ENCODE measurements at regions not wholly inside any gene's neighbourhood (a gene's known extent, or its start where the extent isn't known, plus 50 kb on each side); places are given as distances from the start of the nearest gene placed in this dataset.
A peak's percentile ranks its signal among the peaks of the same experiment; 100 is the strongest.

DNA sequence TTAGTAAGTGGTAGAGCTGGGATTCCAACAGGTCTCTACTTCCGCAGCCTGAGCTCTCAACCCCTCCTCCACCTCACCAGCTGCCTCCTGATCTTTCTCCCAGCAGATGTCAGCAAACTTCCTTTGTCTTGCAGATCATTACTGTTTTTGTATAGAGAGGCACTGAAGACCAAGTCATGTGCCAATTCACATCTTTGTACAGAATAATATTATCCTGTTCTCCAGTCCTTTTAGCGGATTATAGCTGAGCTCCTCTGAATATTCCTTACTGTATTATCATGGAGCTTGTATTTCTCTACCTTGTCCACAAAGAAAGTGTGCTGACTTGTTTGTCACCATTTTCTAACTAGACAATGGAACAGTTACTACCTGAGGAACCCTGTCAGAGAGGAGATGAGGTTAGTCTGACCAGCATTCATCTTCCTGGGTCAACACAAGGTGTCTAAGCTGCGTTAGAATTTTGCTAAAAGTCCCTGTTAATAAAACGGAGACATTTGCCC is 142.3 kb upstream of the ARHGAP5 start:
- H3K9me3 Mint-ChIP-seq = no peaks in the 10 kb centered on the region
- POLR2A ChIA-PET = interaction anchor here (1.2 to 1.3 kb wide), 2 partner anchors 23 to 269 kb away, joined by 3 to 4 read pairs; no protein-coding TSS in a partner anchor
- Histone ChIP-seq H3K4me1 (ENCODE audit: control insufficient read depth in 2 of 2, insufficient read depth in 2 of 2, low read length in 2 of 2) (no peaks in the 10 kb centered on the region), H3K9me3 (ENCODE audit: control insufficient read depth in 2 of 3, low read length in 3 of 3) (no peaks in the 10 kb centered on the region), H3K4me3 (ENCODE audit: low read length) (no peak overlapping the region), H3K36me3 (ENCODE audit: control insufficient read depth in 2 of 3, insufficient read depth in 3 of 3, low read length in 3 of 3) (no peaks in the 10 kb centered on the region), H3K27me3 (ENCODE audit: control insufficient read depth in 2 of 2, insufficient read depth in 2 of 2, low read length in 2 of 2) (no peaks in the 10 kb centered on the region), H3K27ac (ENCODE audit: low read depth, low read length) (no peak overlapping the region)
- H3K4me1 Mint-ChIP-seq = peaks cover 4 to 23% (median 10%) of the 10 kb centered on the region in 7 donors
- H3K27me3 Mint-ChIP-seq = no peaks in the 10 kb centered on the region
- DNase-seq (peak in 6 of 9 donors; percentile 20 to 56 (median 28)), ATAC-seq (peak; percentile 41)
- no peaks in the 10 kb centered on the region for H3K36me3 Mint-ChIP-seq
- no peak overlapping the region for H3K27ac Mint-ChIP-seq
- H3K4me3 Mint-ChIP-seq = no peak overlapping the region
- CTCF ChIA-PET = interaction anchor here (0.6 to 2.1 kb wide), 12 partner anchors 8 to 532 kb away, joined by 3 to 41 read pairs (median 4); no protein-coding TSS in a partner anchor
- intact Hi-C loops (cut with micrococcal nuclease) = loop anchor here in 1 of 2 donors (1.0 kb wide), 3 partner anchors 138 to 317 kb away; partner anchors contain the start of gene RNU6-8

DNA sequence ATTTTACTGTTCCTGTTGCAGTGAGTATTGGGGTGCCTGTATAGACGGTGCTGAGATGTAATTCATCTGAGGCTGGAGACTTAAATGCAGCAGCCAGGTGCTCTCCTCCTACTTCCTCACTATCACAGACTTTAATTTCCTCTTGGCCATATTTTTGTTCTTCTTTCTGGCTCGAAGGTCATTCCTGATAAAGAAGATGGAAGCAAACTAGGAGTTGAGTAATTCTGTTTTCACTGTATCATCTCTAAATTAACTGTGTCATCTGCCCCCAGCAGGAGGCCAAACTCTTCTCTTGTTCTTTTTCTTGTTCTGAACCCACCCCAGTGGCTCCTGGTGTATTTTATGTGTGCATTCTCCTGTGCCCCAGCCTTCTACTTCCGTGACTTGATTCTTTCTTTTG is 141.7 kb upstream of the ARHGAP5 start:
- ATAC-seq (peak; percentile 28), DNase-seq (no peak)
- no peak overlapping the region for H3K4me3 ChIP-seq (ENCODE audit: low read length)
- no peaks in the 10 kb centered on the region for H3K9me3 ChIP-seq (ENCODE audit: control insufficient read depth in 2 of 3, low read length in 3 of 3)
- no peaks in the 10 kb centered on the region for H3K36me3 Mint-ChIP-seq
- ChIA-PET CTCF (interaction anchor here (0.6 to 2.1 kb wide), 7 partner anchors 16 to 910 kb away, joined by 3 to 41 read pairs (median 4); no protein-coding TSS in a partner anchor), POLR2A (interaction anchor here (1.2 to 1.3 kb wide), 2 partner anchors 23 to 268 kb away, joined by 3 to 4 read pairs; no protein-coding TSS in a partner anchor)
- no peaks in the 10 kb centered on the region for H3K36me3 ChIP-seq (ENCODE audit: control insufficient read depth in 2 of 3, insufficient read depth in 3 of 3, low read length in 3 of 3)
- H3K27me3 Mint-ChIP-seq = no peaks in the 10 kb centered on the region
- H3K9me3 Mint-ChIP-seq = no peaks in the 10 kb centered on the region
- H3K27ac ChIP-seq (ENCODE audit: low read depth, low read length) = no peak overlapping the region
- intact Hi-C loops (cut with micrococcal nuclease) = no loop called here
- peaks cover 4 to 23% (median 10%) of the 10 kb centered on the region in 7 donors for H3K4me1 Mint-ChIP-seq
- H3K27ac Mint-ChIP-seq = peak overlapping the region in 1 of 9 donors; percentile 33
- no peaks in the 10 kb centered on the region for H3K4me1 ChIP-seq (ENCODE audit: control insufficient read depth in 2 of 2, insufficient read depth in 2 of 2, low read length in 2 of 2)
- H3K27me3 ChIP-seq (ENCODE audit: control insufficient read depth in 2 of 2, insufficient read depth in 2 of 2, low read length in 2 of 2) = no peaks in the 10 kb centered on the region
- no peak overlapping the region for H3K4me3 Mint-ChIP-seq

DNA sequence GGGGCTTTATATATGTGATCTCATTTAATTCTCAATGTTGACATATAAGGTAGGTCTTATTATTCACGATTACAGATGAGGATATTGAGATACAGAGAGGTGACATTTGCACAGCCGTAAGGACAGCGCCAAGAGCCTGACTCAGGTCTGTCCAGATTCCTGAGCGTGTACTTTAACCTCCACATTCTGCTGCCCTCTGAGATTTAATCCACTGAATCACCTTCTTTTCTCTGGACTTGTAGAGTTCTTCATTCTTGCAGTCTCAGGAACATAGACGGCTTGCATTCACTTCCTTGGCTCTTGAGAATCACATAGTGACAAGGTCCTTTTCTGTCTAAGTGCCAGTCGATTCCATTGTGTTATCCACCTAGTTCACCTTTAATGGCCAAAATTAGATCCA is 141.0 kb upstream of the ARHGAP5 start:
- Mint-ChIP-seq H3K27ac (no peak overlapping the region), H3K27me3 (no peaks in the 10 kb centered on the region), H3K36me3 (no peaks in the 10 kb centered on the region), H3K9me3 (no peaks in the 10 kb centered on the region), H3K4me3 (no peak overlapping the region), H3K4me1 (peaks cover 4 to 23% (median 10%) of the 10 kb centered on the region in 7 donors)
- no peak overlapping the region for H3K27ac ChIP-seq (ENCODE audit: low read depth, low read length)
- CTCF ChIA-PET = interaction anchor here (0.6 kb wide), 1 partner anchor 911 kb away, joined by 3 read pairs; no protein-coding TSS in a partner anchor
- no peak overlapping the region for H3K4me3 ChIP-seq (ENCODE audit: low read length)
- H3K9me3 ChIP-seq (ENCODE audit: control insufficient read depth in 2 of 3, low read length in 3 of 3) = no peaks in the 10 kb centered on the region
- no peaks in the 10 kb centered on the region for H3K27me3 ChIP-seq (ENCODE audit: control insufficient read depth in 2 of 2, insufficient read depth in 2 of 2, low read length in 2 of 2)
- DNase-seq (no peak), ATAC-seq (no peak)
- POLR2A ChIA-PET = no interaction called here
- no peaks in the 10 kb centered on the region for H3K36me3 ChIP-seq (ENCODE audit: control insufficient read depth in 2 of 3, insufficient read depth in 3 of 3, low read length in 3 of 3)
- H3K4me1 ChIP-seq (ENCODE audit: control insufficient read depth in 2 of 2, insufficient read depth in 2 of 2, low read length in 2 of 2) = no peaks in the 10 kb centered on the region
- intact Hi-C loops (cut with micrococcal nuclease) = no loop called here

DNA sequence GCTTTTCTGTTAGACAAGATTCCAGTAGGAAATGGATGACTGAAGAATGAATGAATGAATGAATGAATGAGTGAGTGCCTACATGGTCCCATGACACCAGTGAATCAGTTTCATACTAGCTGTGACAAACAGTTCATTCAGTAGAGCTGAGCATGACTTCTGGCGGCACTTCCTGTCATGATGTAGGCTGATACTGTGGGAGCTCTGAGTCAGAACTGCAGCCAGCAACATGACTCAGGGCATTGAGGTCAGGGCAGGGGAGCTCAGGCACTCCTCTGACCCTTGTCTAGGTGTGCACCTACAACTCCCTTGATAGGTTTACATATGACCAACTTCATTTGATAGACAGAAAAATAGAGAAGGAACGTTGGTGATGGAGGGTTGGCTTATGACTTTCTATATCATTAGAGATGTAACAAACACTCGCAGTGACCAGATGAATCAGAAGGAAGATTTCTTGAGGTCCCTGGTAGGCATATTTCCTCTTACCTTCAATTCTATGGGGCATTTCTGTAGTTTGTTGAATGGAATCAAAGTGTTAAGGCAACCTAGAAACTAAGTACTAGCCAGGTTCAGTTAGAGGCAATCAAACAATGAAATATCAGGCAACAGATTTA is 139.3 kb upstream of the ARHGAP5 start:
- Histone ChIP-seq H3K4me1 (ENCODE audit: control insufficient read depth in 2 of 2, insufficient read depth in 2 of 2, low read length in 2 of 2) (no peaks in the 10 kb centered on the region), H3K9me3 (ENCODE audit: control insufficient read depth in 2 of 3, low read length in 3 of 3) (no peaks in the 10 kb centered on the region), H3K4me3 (ENCODE audit: low read length) (no peak overlapping the region), H3K27me3 (ENCODE audit: control insufficient read depth in 2 of 2, insufficient read depth in 2 of 2, low read length in 2 of 2) (no peaks in the 10 kb centered on the region), H3K36me3 (ENCODE audit: control insufficient read depth in 2 of 3, insufficient read depth in 3 of 3, low read length in 3 of 3) (no peaks in the 10 kb centered on the region), H3K27ac (ENCODE audit: low read depth, low read length) (no peak overlapping the region)
- DNase-seq (peak in 3 of 9 donors; percentile 10 to 66 (median 27)), ATAC-seq (peak; percentile 92)
- ChIA-PET CTCF (interaction anchor here (0.6 to 1.3 kb wide), 3 partner anchors 315 to 899 kb away, joined by 3 to 4 read pairs (median 4); no protein-coding TSS in a partner anchor), POLR2A (interaction anchor here (0.7 kb wide), 1 partner anchor 11 kb away, joined by 3 read pairs; no protein-coding TSS in a partner anchor)
- intact Hi-C loops (cut with micrococcal nuclease) = loop anchor here in 1 of 2 donors (1.0 kb wide), 1 partner anchor 7 kb away; no protein-coding TSS in a partner anchor
- H3K9me3 Mint-ChIP-seq = no peaks in the 10 kb centered on the region
- H3K4me3 Mint-ChIP-seq = no peak overlapping the region
- peaks cover 4 to 29% (median 10%) of the 10 kb centered on the region in 7 donors for H3K4me1 Mint-ChIP-seq
- peak overlapping the region in 4 of 9 donors; percentile 40 to 65 (median 54) for H3K27ac Mint-ChIP-seq
- H3K27me3 Mint-ChIP-seq = no peaks in the 10 kb centered on the region
- no peaks in the 10 kb centered on the region for H3K36me3 Mint-ChIP-seq

DNA sequence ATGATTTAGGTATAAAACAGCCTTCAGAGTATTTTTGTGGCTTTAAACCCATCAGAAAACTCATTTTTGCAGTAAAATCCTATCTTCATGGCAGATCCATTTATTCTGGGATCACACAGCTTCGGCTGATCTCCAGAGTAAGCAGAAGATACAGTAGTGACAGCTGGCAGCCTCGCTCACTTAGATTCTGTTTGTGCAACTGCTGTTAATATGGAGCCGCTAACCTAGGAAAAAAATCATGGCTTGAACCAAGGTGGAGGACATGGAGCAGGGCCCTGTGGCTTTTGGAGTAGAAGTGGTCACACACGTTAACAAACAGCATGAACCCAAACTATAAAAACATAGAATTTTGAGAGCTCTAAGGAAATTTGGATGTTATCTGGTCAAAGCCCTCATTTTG is 137.2 kb upstream of the ARHGAP5 start:
- Mint-ChIP-seq H3K27me3 (no peaks in the 10 kb centered on the region), H3K9me3 (no peaks in the 10 kb centered on the region), H3K4me3 (no peak overlapping the region), H3K27ac (peak overlapping the region in 1 of 9 donors; percentile 45), H3K36me3 (no peaks in the 10 kb centered on the region), H3K4me1 (peaks cover 19 to 45% (median 22%) of the 10 kb centered on the region in 7 donors)
- ChIA-PET POLR2A (interaction anchor here (0.6 to 0.9 kb wide), 3 partner anchors 16 to 263 kb away, joined by 3 read pairs; partner anchors contain the start of gene RNU6-8), CTCF (interaction anchor here (2.5 kb wide), 1 partner anchor 13 kb away, joined by 11 read pairs; no protein-coding TSS in a partner anchor)
- intact Hi-C loops (cut with micrococcal nuclease) = loop anchor here in 1 of 2 donors (10.0 kb wide), 1 partner anchor 735 kb away; the partner anchor contains the start of gene HECTD1
- ATAC-seq (no peak), DNase-seq (no peak)
- peaks cover 4 to 15% of the 10 kb centered on the region in 2 donors for H3K4me1 ChIP-seq (ENCODE audit: control insufficient read depth in 2 of 2, insufficient read depth in 2 of 2, low read length in 2 of 2)
- no peaks in the 10 kb centered on the region for H3K36me3 ChIP-seq (ENCODE audit: control insufficient read depth in 2 of 3, insufficient read depth in 3 of 3, low read length in 3 of 3)
- no peak overlapping the region for H3K27ac ChIP-seq (ENCODE audit: low read depth, low read length)
- H3K9me3 ChIP-seq (ENCODE audit: control insufficient read depth in 2 of 3, low read length in 3 of 3) = no peaks in the 10 kb centered on the region
- no peak overlapping the region for H3K4me3 ChIP-seq (ENCODE audit: low read length)
- no peaks in the 10 kb centered on the region for H3K27me3 ChIP-seq (ENCODE audit: control insufficient read depth in 2 of 2, insufficient read depth in 2 of 2, low read length in 2 of 2)

DNA sequence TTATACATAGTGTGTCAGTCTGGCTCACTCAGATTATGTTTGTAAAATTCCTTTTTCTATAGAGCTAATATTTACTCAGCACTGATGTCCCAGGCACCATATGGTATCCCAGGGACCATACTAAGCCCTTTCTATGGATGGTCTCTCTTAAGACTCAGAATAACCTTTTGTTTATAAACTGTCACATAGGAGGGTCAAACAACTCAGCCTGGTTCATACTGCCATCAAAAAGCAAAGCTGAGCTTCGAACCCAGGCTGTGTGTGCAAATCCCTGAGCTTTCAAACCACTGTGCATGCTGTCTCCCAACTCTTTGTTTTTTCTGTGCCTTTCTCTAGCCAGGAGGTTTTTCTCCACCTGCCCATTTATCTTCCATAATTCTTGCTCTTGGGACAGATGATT is 135.6 kb upstream of the ARHGAP5 start:
- H3K4me1 ChIP-seq (ENCODE audit: control insufficient read depth in 2 of 2, insufficient read depth in 2 of 2, low read length in 2 of 2) = peaks cover 10 to 28% of the 10 kb centered on the region in 2 donors
- Mint-ChIP-seq H3K4me1 (peaks cover 18 to 51% (median 32%) of the 10 kb centered on the region in 7 donors), H3K9me3 (no peaks in the 10 kb centered on the region), H3K27me3 (no peaks in the 10 kb centered on the region), H3K27ac (peak overlapping the region in 2 of 9 donors; percentile 11 to 73), H3K4me3 (no peak overlapping the region), H3K36me3 (no peaks in the 10 kb centered on the region)
- H3K36me3 ChIP-seq (ENCODE audit: control insufficient read depth in 2 of 3, insufficient read depth in 3 of 3, low read length in 3 of 3) = no peaks in the 10 kb centered on the region
- ATAC-seq (no peak), DNase-seq (no peak)
- no peak overlapping the region for H3K27ac ChIP-seq (ENCODE audit: low read depth, low read length)
- intact Hi-C loops (cut with micrococcal nuclease) = loop anchor here in 1 of 2 donors (10.0 kb wide), 1 partner anchor 737 kb away; the partner anchor contains the start of gene HECTD1
- H3K27me3 ChIP-seq (ENCODE audit: control insufficient read depth in 2 of 2, insufficient read depth in 2 of 2, low read length in 2 of 2) = no peaks in the 10 kb centered on the region
- H3K9me3 ChIP-seq (ENCODE audit: control insufficient read depth in 2 of 3, low read length in 3 of 3) = no peaks in the 10 kb centered on the region
- ChIA-PET CTCF (interaction anchor here (1.4 to 2.5 kb wide), 2 partner anchors 15 to 312 kb away, joined by 4 to 11 read pairs; no protein-coding TSS in a partner anchor), POLR2A (no interaction called here)
- no peak overlapping the region for H3K4me3 ChIP-seq (ENCODE audit: low read length)
